Kidney (tissue), 13 donors: ENCODE measurements at regions not wholly inside any gene's neighbourhood (a gene's known extent, or its start where the extent isn't known, plus 50 kb on each side); places are given as distances from the start of the nearest gene placed in this dataset.
A peak's percentile ranks its signal among the peaks of the same experiment; 100 is the strongest.

ENCODE experiments used
- DNase-seq, 5 donors: peaks; one replicate each; pipeline ENCODE4 v3.0.0-alpha.2; 2013 to 2020
- FAIRE-seq: peaks from 2 replicates; lab custom pipeline; 2012; peaks lifted over from hg19 to GRCh38; lab: Jason Lieb, UNC
- H3K27ac ChIP-seq, 2 donors: one replicate each; pipeline ENCODE4 v1.7.0; 2013; ENCODE audit warnings: low read depth in 2 of 2, low read length in 2 of 2, inconsistent platforms in 1 of 2
- H3K27me3 ChIP-seq: one replicate; pipeline ENCODE4 v1.7.1; 2013; ENCODE audit warnings: low read length, inconsistent platforms; ENCODE audit not compliant: control insufficient read depth, insufficient read depth
- H3K36me3 ChIP-seq, 3 donors: one replicate each; pipeline versions ENCODE4 v1.7.0 to v1.7.1; 2013; ENCODE audit warnings: low read length in 3 of 3, control low read depth in 1 of 3, inconsistent platforms in 1 of 3; ENCODE audit not compliant: insufficient read depth in 3 of 3, control insufficient read depth in 2 of 3
- H3K4me1 ChIP-seq, 3 donors: one replicate each; pipeline versions ENCODE4 v1.7.0 to v1.7.1; 2013; ENCODE audit warnings: low read length in 3 of 3, inconsistent platforms in 1 of 3, low read depth in 1 of 3; ENCODE audit not compliant: control insufficient read depth in 2 of 3, insufficient read depth in 2 of 3
- H3K4me3 ChIP-seq, 3 donors: one replicate each; pipeline versions ENCODE4 v1.7.0 to v1.8.1; 2013; ENCODE audit warnings: low read length in 3 of 3, control low read depth in 1 of 3, inconsistent platforms in 1 of 3
- H3K9ac ChIP-seq, 3 donors: one replicate each; pipeline versions ENCODE4 v1.7.0 to v1.7.1; 2013; ENCODE audit warnings: low read length in 3 of 3, control low read depth in 1 of 3, inconsistent platforms in 1 of 3
- H3K9me3 ChIP-seq, 3 donors: one replicate each; pipeline versions ENCODE4 v1.7.0 to v1.7.1; 2013; ENCODE audit warnings: low read length in 3 of 3, control low read depth in 1 of 3, inconsistent platforms in 1 of 3; ENCODE audit not compliant: control insufficient read depth in 2 of 3, insufficient read depth in 1 of 3
- intact Hi-C: fragments of 100-400 bp; cut with DNase I; formaldehyde crosslinking; loops from one replicate; pipeline ENCODE4 v1.11.1; 2022
- TF ChIP-seq, protein P1 (sequence below): IDR thresholded peaks from 3 replicates; pipeline ENCODE4 v1.5.1; 2012; ENCODE audit warnings: mild to moderate bottlenecking, moderate library complexity, borderline replicate concordance; ENCODE audit not compliant: insufficient read depth; ENCODE audit errors: extremely low read depth
- donor health status: control.
- donor health status: control.
- donor health status: control.
- donor health status: control.
- donor health status: control.
- donor health status: DM: yes; HTN: yes; CAD: no.
- donor health status: Normal renal cell carcinoma (clear cell type).

GRCh38 chr6:164750128-164750527 is 559.3 kb downstream of the C6orf118 start:
- Histone ChIP-seq H3K4me1 (no peaks in the 10 kb centered on the region), H3K4me3 (no peak overlapping the region), H3K36me3 (no peaks in the 10 kb centered on the region), H3K27me3 (no peaks in the 10 kb centered on the region), H3K9me3 (peaks cover 0 to 3% (median 0%) of the 10 kb centered on the region in 3 donors), H3K27ac (no peak overlapping the region), H3K9ac (no peak overlapping the region)
- FAIRE-seq (no peak), DNase-seq (no peak)
- intact Hi-C loops = no loop called here
- TF ChIP-seq, protein P1, sequence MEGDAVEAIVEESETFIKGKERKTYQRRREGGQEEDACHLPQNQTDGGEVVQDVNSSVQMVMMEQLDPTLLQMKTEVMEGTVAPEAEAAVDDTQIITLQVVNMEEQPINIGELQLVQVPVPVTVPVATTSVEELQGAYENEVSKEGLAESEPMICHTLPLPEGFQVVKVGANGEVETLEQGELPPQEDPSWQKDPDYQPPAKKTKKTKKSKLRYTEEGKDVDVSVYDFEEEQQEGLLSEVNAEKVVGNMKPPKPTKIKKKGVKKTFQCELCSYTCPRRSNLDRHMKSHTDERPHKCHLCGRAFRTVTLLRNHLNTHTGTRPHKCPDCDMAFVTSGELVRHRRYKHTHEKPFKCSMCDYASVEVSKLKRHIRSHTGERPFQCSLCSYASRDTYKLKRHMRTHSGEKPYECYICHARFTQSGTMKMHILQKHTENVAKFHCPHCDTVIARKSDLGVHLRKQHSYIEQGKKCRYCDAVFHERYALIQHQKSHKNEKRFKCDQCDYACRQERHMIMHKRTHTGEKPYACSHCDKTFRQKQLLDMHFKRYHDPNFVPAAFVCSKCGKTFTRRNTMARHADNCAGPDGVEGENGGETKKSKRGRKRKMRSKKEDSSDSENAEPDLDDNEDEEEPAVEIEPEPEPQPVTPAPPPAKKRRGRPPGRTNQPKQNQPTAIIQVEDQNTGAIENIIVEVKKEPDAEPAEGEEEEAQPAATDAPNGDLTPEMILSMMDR = no peak

DNA sequence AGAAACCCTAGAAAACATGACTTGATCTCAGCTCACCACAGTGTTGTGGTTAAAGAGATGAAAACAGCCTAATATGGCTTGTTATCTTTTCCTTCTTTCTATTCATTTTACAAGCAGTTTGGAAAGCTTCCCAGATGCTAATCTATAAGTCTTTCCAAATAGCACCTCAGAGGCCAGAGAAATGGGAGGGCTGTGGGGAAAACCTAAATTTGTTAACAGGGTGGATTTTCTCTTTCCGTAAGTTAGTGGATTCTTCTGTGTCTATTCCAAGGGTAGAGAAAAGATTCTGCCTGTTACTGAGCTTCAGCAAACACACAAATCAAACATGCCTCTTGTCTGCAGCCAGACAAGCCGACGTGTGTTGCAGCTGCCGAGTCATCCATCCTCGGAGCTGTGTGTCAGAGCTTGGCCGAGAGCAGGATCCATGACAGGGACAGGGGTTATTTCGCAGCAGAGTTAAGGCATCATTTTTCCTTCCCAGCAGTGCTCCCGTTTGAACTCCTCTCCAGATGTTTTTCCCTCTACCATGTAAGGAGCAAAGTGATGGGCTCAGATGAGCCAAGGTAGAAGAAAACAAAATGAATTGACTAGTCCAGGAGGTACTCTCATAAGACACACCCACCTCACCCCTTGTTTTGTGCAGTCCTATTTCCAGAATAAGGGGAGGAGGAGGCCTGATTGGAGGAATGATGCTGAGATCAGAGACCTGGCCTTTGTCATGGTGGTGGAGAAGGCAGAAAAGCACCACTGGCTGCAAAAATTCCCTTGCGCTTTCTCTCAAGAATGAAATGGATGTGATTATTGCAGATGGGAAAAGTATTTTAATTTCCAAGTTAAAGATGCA is 560.0 kb downstream of the C6orf118 start:
- Histone ChIP-seq H3K4me1 (no peaks in the 10 kb centered on the region), H3K4me3 (no peak overlapping the region), H3K9ac (no peak overlapping the region), H3K9me3 (peaks cover 0 to 3% (median 0%) of the 10 kb centered on the region in 3 donors), H3K36me3 (no peaks in the 10 kb centered on the region), H3K27ac (no peak overlapping the region), H3K27me3 (no peaks in the 10 kb centered on the region)
- TF ChIP-seq, protein P1 = no peak
- DNase-seq (peak; percentile 54 to 82 (median 76)), FAIRE-seq (no peak)
- intact Hi-C loops = no loop called here

GRCh38 chr6:164744301-164744700 is 565.1 kb downstream of the C6orf118 start:
- no peak overlapping the region for H3K9ac ChIP-seq
- intact Hi-C loops = no loop called here
- no peaks in the 10 kb centered on the region for H3K27me3 ChIP-seq
- H3K36me3 ChIP-seq = no peaks in the 10 kb centered on the region
- no peak for FAIRE-seq
- no peak overlapping the region for H3K4me3 ChIP-seq
- H3K4me1 ChIP-seq = no peaks in the 10 kb centered on the region
- TF ChIP-seq, protein P1 = no peak
- H3K27ac ChIP-seq = no peak overlapping the region
- DNase-seq = no peak
- peaks cover 0 to 3% (median 0%) of the 10 kb centered on the region in 3 donors for H3K9me3 ChIP-seq
